ENCODE measurements at regions not wholly inside any gene's neighbourhood (a gene's known extent, or its start where the extent isn't known, plus 50 kb on each side); places are given as distances from the start of the nearest gene placed in this dataset.

GRCh38 chr2:159859583-159859982, 61.6 kb upstream of the CD302 start:
- peak; percentile 19; the same call in 1 of the 3 replicates for ATAC-seq
- no peak overlapping the region for H3K9ac ChIP-seq (ENCODE audit: control insufficient read depth, insufficient read depth, low read length)
- H4K20me1 ChIP-seq (ENCODE audit: control insufficient read depth, insufficient read depth), result no peaks in the 10 kb centered on the region
- CTCF ChIA-PET, result interaction anchor here (1.0 to 1.4 kb wide), 2 partner anchors 8 to 15 kb away, joined by 3 read pairs; no protein-coding TSS in a partner anchor
- no peak for DNase-seq (ENCODE audit: low read depth, low spot score)
- H3K36me3 ChIP-seq (ENCODE audit: control insufficient read depth in 2 of 2, insufficient read depth in 2 of 2, low read length in 1 of 2), result peaks cover 0 to 14% of the 10 kb centered on the region in 2 experiments
- no peak overlapping the region for H3K4me3 ChIP-seq
- RAD21 ChIA-PET (ENCODE audit: unreplicated experiment), result interaction anchor here (1.8 kb wide), 1 partner anchor 80 kb away, joined by 5 read pairs; no protein-coding TSS in a partner anchor
- H3K4me1 ChIP-seq (ENCODE audit: control insufficient read depth, insufficient read depth, low read length), result no peaks in the 10 kb centered on the region
- POLR2A ChIA-PET, result no interaction called here
- in situ Hi-C loops (cut with MboI), result no loop called here
- no peaks in the 10 kb centered on the region for H3K79me2 ChIP-seq (ENCODE audit: control insufficient read depth, insufficient read depth, low read length)
- H2AFZ ChIP-seq (ENCODE audit: control insufficient read depth, low read depth, low read length), result no peak overlapping the region
- BruUV-seq (replicated peaks), result no TSS peak
- TF ChIP-seq PBX3 (IDR thresholded peaks at IDR 0.05; ENCODE audit: insufficient replicate concordance, low read depth, low read length) (no peak), EED (IDR thresholded peaks at IDR 0.05; ENCODE audit: low read depth) (no peak)
- no peak overlapping the region for H3K4me2 ChIP-seq (ENCODE audit: control insufficient read depth, insufficient read depth)
- intact Hi-C loops (cut with micrococcal nuclease; ENCODE audit: unreplicated experiment), result no loop called here
- no peak overlapping the region for H3K27ac ChIP-seq (ENCODE audit: control insufficient read depth, insufficient read depth)
- no peaks in the 10 kb centered on the region for H3K9me3 ChIP-seq (replicated peaks; ENCODE audit: control insufficient read depth, insufficient read depth, low read length)
- FAIRE-seq, result no peak
- no peaks in the 10 kb centered on the region for H3K27me3 ChIP-seq (replicated peaks in 1 of 2; ENCODE audit: control insufficient read depth in 2 of 2, insufficient read depth in 2 of 2, low read length in 1 of 2)
- SMC1A ChIA-PET (ENCODE audit: uncharacterized antibody, unreplicated experiment), result interaction anchor here (1.1 to 2.0 kb wide), 2 partner anchors 64 to 81 kb away, joined by 3 to 5 read pairs; no protein-coding TSS in a partner anchor
- WGBS (ENCODE audit: insufficient coverage, insufficient replicate concordance, low lambda C conversion rate, missing lambda C conversion rate), result 82% methylated on average over 1 of the region's 1 CpG

GRCh38 chr2:159856760-159857159, 58.8 kb upstream of the CD302 start:
- RAD21 ChIA-PET (ENCODE audit: unreplicated experiment), result no interaction called here
- no peak overlapping the region for H3K27ac ChIP-seq (ENCODE audit: control insufficient read depth, insufficient read depth)
- POLR2A ChIA-PET, result no interaction called here
- H3K4me1 ChIP-seq (ENCODE audit: control insufficient read depth, insufficient read depth, low read length), result no peaks in the 10 kb centered on the region
- no peak overlapping the region for H3K4me2 ChIP-seq (ENCODE audit: control insufficient read depth, insufficient read depth)
- 79% methylated on average over 2 of the region's 2 CpGs for WGBS (ENCODE audit: insufficient coverage, insufficient replicate concordance, low lambda C conversion rate, missing lambda C conversion rate)
- TF ChIP-seq MEF2A (IDR thresholded peaks at IDR 0.05; ENCODE audit: insufficient read depth, low read depth, low read length), result no peak
- no peak for TF ChIP-seq RBBP5 (conservative IDR thresholded peaks at IDR 0.05)
- no peak for TF ChIP-seq BCLAF1 (IDR thresholded peaks at IDR 0.05)
- TF ChIP-seq TARDBP (IDR thresholded peaks at IDR 0.05; ENCODE audit: borderline replicate concordance), result no peak
- ATAC-seq (no peak), FAIRE-seq (no peak), DNase-seq (ENCODE audit: low read depth, low spot score) (no peak)
- CTCF ChIA-PET, result no interaction called here
- no peaks in the 10 kb centered on the region for H3K9me3 ChIP-seq (replicated peaks; ENCODE audit: control insufficient read depth, insufficient read depth, low read length)
- no peaks in the 10 kb centered on the region for H3K79me2 ChIP-seq (ENCODE audit: control insufficient read depth, insufficient read depth, low read length)
- in situ Hi-C loops (cut with MboI), result no loop called here
- no peak overlapping the region for H2AFZ ChIP-seq (ENCODE audit: control insufficient read depth, low read depth, low read length)
- SMC1A ChIA-PET (ENCODE audit: uncharacterized antibody, unreplicated experiment), result no interaction called here
- intact Hi-C loops (cut with micrococcal nuclease; ENCODE audit: unreplicated experiment), result no loop called here
- H3K36me3 ChIP-seq (ENCODE audit: control insufficient read depth in 2 of 2, insufficient read depth in 2 of 2, low read length in 1 of 2), result peaks cover 0 to 23% of the 10 kb centered on the region in 2 experiments
- no peaks in the 10 kb centered on the region for H4K20me1 ChIP-seq (ENCODE audit: control insufficient read depth, insufficient read depth)
- no TSS peak for BruUV-seq (replicated peaks)
- H3K9ac ChIP-seq (ENCODE audit: control insufficient read depth, insufficient read depth, low read length), result no peak overlapping the region
- no peak overlapping the region for H3K4me3 ChIP-seq
- no peaks in the 10 kb centered on the region for H3K27me3 ChIP-seq (replicated peaks in 1 of 2; ENCODE audit: control insufficient read depth in 2 of 2, insufficient read depth in 2 of 2, low read length in 1 of 2)

Data from GM12878 (cell line).